GM12873 (cell line): ENCODE measurements at regions not wholly inside any gene's neighbourhood (a gene's known extent, or its start where the extent isn't known, plus 50 kb on each side); places are given as distances from the start of the nearest gene placed in this dataset.

Source experiments
- CTCF ChIP-seq: IDR thresholded peaks from 2 replicates; pipeline ENCODE4 v1.5.1; 2012; ENCODE audit warnings: low read depth, mild to moderate bottlenecking, moderate library complexity, low read length, control low read depth; ENCODE audit not compliant: insufficient read depth; ENCODE audit errors: missing control alignments

- no peak for TF ChIP-seq CTCF
These were observed 194.3 kb downstream of the NSUN3 start for GRCh38 chr3:94256888-94257813.

GRCh38 chr3:94258851-94259250 is 196.0 kb downstream of the NSUN3 start:
- TF ChIP-seq CTCF = no peak

- no peak for TF ChIP-seq CTCF
These were observed 196.4 kb downstream of the NSUN3 start for GRCh38 chr3:94259291-94259690.

- TF ChIP-seq CTCF = no peak
These were observed 206.9 kb downstream of the NSUN3 start for GRCh38 chr3:94269763-94270162.

GRCh38 chr3:94272016-94272415 is 209.2 kb downstream of the NSUN3 start:
- TF ChIP-seq CTCF = no peak

- no peak for TF ChIP-seq CTCF
These were observed 218.1 kb downstream of the NSUN3 start for GRCh38 chr3:94280958-94281357.

- TF ChIP-seq CTCF = peak; percentile 24
These were observed 223.0 kb downstream of the NSUN3 start for GRCh38 chr3:94285872-94286271.
